K562 (cell line): ENCODE measurements at regions not wholly inside any gene's neighbourhood (a gene's known extent, or its start where the extent isn't known, plus 50 kb on each side); places are given as distances from the start of the nearest gene placed in this dataset.

Experiments used
- ATAC-seq: fragments of 200-7000 bp; cut with Tn5 transposase; 3 replicates; pipeline ENCODE4 v1.9.1; 2020; ENCODE audit warnings: moderate library complexity
- BruUV-seq: library from RNA; stranded (reverse); fragments of 400-500 nt; replicated peaks from 2 replicates; lab custom pipeline; 2021; lab: Mats Ljungman, UMichigan
- CTCF ChIA-PET: fragments of 300-600 bp; formaldehyde crosslinking; extraction: SDS; loops from one replicate; lab custom pipeline; 2021; ENCODE audit warnings: low intra/inter-chr PET ratio; lab: Yijun Ruan, JAX
- POLR2A ChIA-PET: fragments of 300-600, 350-650 bp; sonication (Branson Sonifier 250); formaldehyde crosslinking; extraction: SDS; loops from one replicate; lab custom pipeline; 2021; ENCODE audit warnings: antibody characterized with exemption, inconsistent platforms; lab: Yijun Ruan, JAX
- DNase-seq, 4 experiments: peaks; one replicate each; pipeline versions ENCODE4 v3.0.0 to v3.0.0-alpha.2; 2011 to 2018; ENCODE audit warnings: low spot score in 3 of 4, mixed read lengths in 3 of 4; ENCODE audit errors: extremely low read depth in 1 of 4
- FAIRE-seq: peaks from 2 replicates; lab custom pipeline; 2011; peaks lifted over from hg19 to GRCh38; lab: Jason Lieb, UNC
- H2AFZ ChIP-seq: 2 replicates; pipeline ENCODE4 v1.6.0; 2011; ENCODE audit warnings: low read depth, low read length, control low read depth, inconsistent platforms
- H3K27ac ChIP-seq: fragments of 200-600 bp; 3 replicates; pipeline ENCODE4 v1.8.0; 2011; ENCODE audit warnings: low read depth, mild to moderate bottlenecking, control low read depth, inconsistent platforms, low read length, moderate library complexity, mixed read lengths; ENCODE audit errors: extremely low read depth
- H3K27me3 ChIP-seq, 2 experiments: fragments of 300-600 bp in 1 of 2; 2 replicates in 1 of 2; 3 replicates in 1 of 2; pipeline versions ENCODE4 v1.6.0 to v1.8.0; 2011; ENCODE audit warnings: inconsistent platforms in 2 of 2, low read length in 2 of 2, mild to moderate bottlenecking in 1 of 2, mixed read lengths in 1 of 2, moderate library complexity in 1 of 2; ENCODE audit not compliant: control insufficient read depth in 2 of 2, insufficient read depth in 2 of 2
- H3K36me3 ChIP-seq: fragments of 300-600 bp; 3 replicates; pipeline ENCODE4 v1.8.0; 2011; ENCODE audit warnings: mild to moderate bottlenecking, low read length, inconsistent platforms; ENCODE audit not compliant: control insufficient read depth, insufficient read depth
- H3K4me1 ChIP-seq, 2 experiments: fragments of 200-600 bp in 1 of 2; replicated peaks in 1 of 2; 2 replicates in 1 of 2; 3 replicates in 1 of 2; pipeline versions ENCODE4 v1.5.1 to v1.8.0; 2011; ENCODE audit warnings: inconsistent platforms in 2 of 2, low read length in 2 of 2, mild to moderate bottlenecking in 1 of 2, mixed read lengths in 1 of 2, moderate library complexity in 1 of 2; ENCODE audit not compliant: control insufficient read depth in 2 of 2, insufficient read depth in 2 of 2
- H3K4me2 ChIP-seq: 2 replicates; pipeline ENCODE4 v1.6.1; 2011; ENCODE audit warnings: low read length, control low read depth, inconsistent platforms, mixed read lengths; ENCODE audit not compliant: insufficient read depth
- H3K4me3 ChIP-seq: fragments of 200-600 bp; sonication (generic), shearing (Covaris generic); 2 replicates; pipeline ENCODE4 v1.5.1; 2016; ENCODE audit warnings: control low read depth, inconsistent platforms
- H3K79me2 ChIP-seq: fragments of 200-600 bp; 3 replicates; pipeline ENCODE4 v1.8.0; 2011; ENCODE audit warnings: low read length, inconsistent platforms; ENCODE audit not compliant: control insufficient read depth, insufficient read depth
- H3K9ac ChIP-seq, 2 experiments: 2 replicates each; pipeline versions ENCODE4 v1.6.0 to v1.6.1; 2011; ENCODE audit warnings: low read depth in 2 of 2, low read length in 2 of 2, control low read depth in 1 of 2, inconsistent platforms in 1 of 2, mild to moderate bottlenecking in 1 of 2, mixed read lengths in 1 of 2; ENCODE audit not compliant: insufficient read depth in 1 of 2
- H3K9me1 ChIP-seq: one replicate; pipeline ENCODE4 v1.6.0; 2011; ENCODE audit warnings: inconsistent platforms, mild to moderate bottlenecking, low read length, moderate library complexity; ENCODE audit not compliant: control insufficient read depth, insufficient read depth
- H3K9me3 ChIP-seq: replicated peaks from 2 replicates; pipeline ENCODE4 v1.5.1; 2011; ENCODE audit warnings: low read depth, low read length, inconsistent platforms; ENCODE audit not compliant: control insufficient read depth, insufficient read depth
- H4K20me1 ChIP-seq: replicated peaks from 2 replicates; pipeline ENCODE4 v1.6.1; 2011; ENCODE audit warnings: low read length, inconsistent platforms, mixed read lengths; ENCODE audit not compliant: control insufficient read depth, insufficient read depth
- AFF1 ChIP-seq, 2 experiments: fragments of 450-650 bp; IDR thresholded peaks; 2 replicates each; pipeline ENCODE4 v1.6.1; 2018; ENCODE audit warnings: mild to moderate bottlenecking in 2 of 2, low read depth in 1 of 2; ENCODE audit not compliant: partially characterized antibody in 2 of 2
- ATF1 ChIP-seq, 2 experiments: fragments of 450-650 bp in 1 of 2; IDR thresholded peaks; 2 replicates each; pipeline ENCODE4 v1.6.1; 2016; ENCODE audit warnings: missing compliant biosample characterization in 1 of 2, missing genetic modification characterization in 1 of 2
- BCLAF1 ChIP-seq, 2 experiments: fragments of 450-650 bp in 1 of 2; IDR thresholded peaks; 2 replicates each; pipeline ENCODE4 v1.6.1; 2011 to 2017; ENCODE audit warnings: low read depth in 2 of 2, antibody characterized with exemption in 1 of 2, borderline replicate concordance in 1 of 2, low read length in 1 of 2, mild to moderate bottlenecking in 1 of 2, mixed read lengths in 1 of 2; ENCODE audit not compliant: control insufficient read depth in 1 of 2
- BHLHE40 ChIP-seq: IDR thresholded peaks from 2 replicates; pipeline ENCODE4 v1.6.1; 2011; ENCODE audit warnings: low read length, improper control_type of control experiment
- EP300 ChIP-seq: IDR thresholded peaks from 2 replicates; pipeline ENCODE4 v1.6.1; 2012; ENCODE audit warnings: low read length, improper control_type of control experiment
- GATAD2B ChIP-seq: fragments of 450-650 bp; IDR thresholded peaks from 2 replicates; pipeline ENCODE4 v1.6.1; 2017; ENCODE audit warnings: mild to moderate bottlenecking, borderline replicate concordance
- HINFP ChIP-seq: fragments of 450-650 bp; conservative IDR thresholded peaks from 2 replicates; pipeline ENCODE4 v1.6.1; 2016; ENCODE audit warnings: missing genetic modification characterization, low read depth, mild to moderate bottlenecking, control low read depth, missing compliant biosample characterization
- HNRNPH1 ChIP-seq: fragments of 200-400 bp; formaldehyde crosslinking; optimal IDR thresholded peaks from 2 replicates; pipeline ENCODE3; 2017; ENCODE audit warnings: low read depth, mild to moderate bottlenecking, low read length, moderate library complexity
- MCM7 ChIP-seq, 2 experiments: fragments of 450-650 bp; IDR thresholded peaks; 2 replicates each; pipeline ENCODE4 v1.6.1; 2016 to 2018
- NCOA2 ChIP-seq, 2 experiments: fragments of 450-650 bp; IDR thresholded peaks; 2 replicates each; pipeline ENCODE4 v1.6.1; 2018; ENCODE audit warnings: mild to moderate bottlenecking in 2 of 2, moderate library complexity in 1 of 2; ENCODE audit not compliant: partially characterized antibody in 2 of 2
- SIN3B ChIP-seq: fragments of 450-650 bp; IDR thresholded peaks from 2 replicates; pipeline ENCODE4 v1.6.1; 2017; ENCODE audit warnings: low read depth, mild to moderate bottlenecking, moderate library complexity
- ZNF512 ChIP-seq: IDR thresholded peaks from 2 replicates; pipeline ENCODE4 v1.6.1; 2016; ENCODE audit warnings: missing genetic modification characterization, missing compliant biosample characterization
- WGBS: fragments of 100-300 bp; shearing (Covaris generic); methylation state at CpG from one replicate; pipeline ENCODE4 v1.1.6; 2016; ENCODE audit warnings: low coverage, mixed read lengths; ENCODE audit not compliant: insufficient coverage; ENCODE audit errors: missing lambda C conversion rate; 5-methylcytosine and 5-hydroxymethylcytosine counted together
- in situ Hi-C: fragments of 300-500 bp; cut with MboI; formaldehyde crosslinking; loops from 4 replicates; pipeline ENCODE4 v1.15.0; 2018; ENCODE audit warnings: inconsistent platforms, mixed read lengths
- intact Hi-C: fragments of 100-400 bp; cut with micrococcal nuclease; formaldehyde crosslinking; loops from 2 replicates; pipeline ENCODE4 v1.14.2; 2022

GRCh38 chr15:79602180-79602579 lies 170.0 kb downstream of the MINAR1 start:
- no TSS peak for BruUV-seq
- Histone ChIP-seq H3K36me3 (no peaks in the 10 kb centered on the region), H3K9me3 (no peaks in the 10 kb centered on the region), H3K27me3 (peaks cover 8 to 13% of the 10 kb centered on the region in 2 experiments; a peak in 3 of 5 replicates), H3K9ac (no peak overlapping the region), H4K20me1 (no peaks in the 10 kb centered on the region), H3K4me3 (no peak overlapping the region), H2AFZ (no peak overlapping the region), H3K9me1 (no peaks in the 10 kb centered on the region), H3K4me1 (no peaks in the 10 kb centered on the region), H3K27ac (no peak overlapping the region), H3K79me2 (no peaks in the 10 kb centered on the region), H3K4me2 (no peak overlapping the region)
- in situ Hi-C loops (no loop called here), intact Hi-C loops (loop anchor here (10.0 kb wide), 1 partner anchor 253 kb away; no protein-coding TSS in a partner anchor)
- DNase-seq = no peak
- ChIA-PET POLR2A (interaction anchor here (0.8 kb wide), 1 partner anchor 219 kb away, joined by 4 read pairs; no protein-coding TSS in a partner anchor), CTCF (no interaction called here)
- no peak for FAIRE-seq
- WGBS = 0% methylated on average over 4 of the region's 4 CpGs
- ATAC-seq = no peak
- TF ChIP-seq EP300 = no peak
- TF ChIP-seq ZNF512 (tag) = no peak
- TF ChIP-seq ATF1 (CRISPR knock-in tag; IDR thresholded peaks at IDR 0.05) = no peak
- no peak for TF ChIP-seq ATF1 (tag; IDR thresholded peaks at IDR 0.05)
- no peak for TF ChIP-seq HNRNPH1
- TF ChIP-seq GATAD2B = no peak
- TF ChIP-seq BHLHE40 = no peak
- TF ChIP-seq HINFP (tag) = no peak
- no peak for TF ChIP-seq AFF1 (IDR thresholded peaks at IDR 0.05; ENCODE audit: low read depth in 1 of 2, partially characterized antibody in 2 of 2)
- no peak for TF ChIP-seq SIN3B
- TF ChIP-seq BCLAF1 (IDR thresholded peaks at IDR 0.05; ENCODE audit: borderline replicate concordance in 1 of 2, control insufficient read depth in 1 of 2, low read depth in 2 of 2, low read length in 1 of 2) = no peak
- TF ChIP-seq MCM7 (IDR thresholded peaks at IDR 0.05) = no peak
- no peak for TF ChIP-seq NCOA2 (IDR thresholded peaks at IDR 0.05; ENCODE audit: partially characterized antibody in 2 of 2)
